GOT3 (cell line): ENCODE measurements at regions not wholly inside any gene's neighbourhood (a gene's known extent, or its start where the extent isn't known, plus 50 kb on each side); places are given as distances from the start of the nearest gene placed in this dataset.
"Not testable (repeated sequence)": the region's sequence is repeated elsewhere in the genome, so short reads cannot be mapped to it uniquely, and the experiment has no call there.

Source experiments
- DNase-seq: peaks from one replicate; lab custom pipeline; 2025; ENCODE audit warnings: mixed read lengths; lab: John Stamatoyannopoulos, UW

- DNase-seq, result no peak
Measured at GRCh38 chr10:2251631-2252030, 514.3 kb upstream of the ADARB2 start.

GRCh38 chr10:2246747-2247146, 509.4 kb upstream of the ADARB2 start:
- no peak for DNase-seq

DNA sequence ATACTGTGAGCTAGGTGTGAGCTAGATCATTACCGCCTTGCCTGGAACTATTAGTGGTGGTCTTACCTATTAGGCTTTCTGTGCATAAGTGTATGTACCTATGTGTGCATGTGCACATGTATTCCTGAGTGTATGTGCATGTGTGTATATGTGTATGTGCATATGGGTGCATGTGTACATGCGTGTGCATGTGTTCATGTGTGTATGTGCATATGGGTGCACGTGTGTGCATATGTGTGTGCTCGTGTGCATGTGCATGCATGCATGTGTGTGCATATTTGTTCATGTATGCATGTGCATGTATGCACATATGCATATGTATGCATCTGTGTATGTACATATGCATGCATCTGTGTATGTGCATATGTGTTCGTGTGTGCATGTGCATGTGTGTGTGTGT, 508.3 kb upstream of the ADARB2 start:
- DNase-seq, result no peak

- no peak for DNase-seq
Measured at GRCh38 chr10:2244471-2244870, 507.1 kb upstream of the ADARB2 start.

- DNase-seq, result no peak
Measured at GRCh38 chr10:2236876-2237275, 499.6 kb upstream of the ADARB2 start.

DNA sequence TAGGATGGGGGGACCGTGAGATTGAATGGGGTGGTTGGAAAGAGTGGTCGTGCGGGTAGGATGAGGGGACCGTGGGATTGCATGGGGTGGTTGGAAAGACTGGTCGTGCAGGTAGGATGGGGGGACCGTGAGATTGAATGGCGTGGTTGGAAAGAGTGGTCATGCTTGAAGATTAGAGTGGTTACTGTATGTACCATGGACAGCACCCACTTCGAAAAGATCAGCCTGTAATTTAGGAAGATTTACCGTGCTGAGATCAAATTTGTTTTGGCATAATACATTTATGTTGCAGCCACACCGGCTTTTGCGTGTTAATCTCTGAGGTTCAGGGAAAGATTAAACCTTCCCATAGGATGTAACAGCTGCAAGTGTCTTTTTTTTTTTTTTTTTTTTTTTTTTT, 495.2 kb upstream of the ADARB2 start:
- DNase-seq, result no peak

DNA sequence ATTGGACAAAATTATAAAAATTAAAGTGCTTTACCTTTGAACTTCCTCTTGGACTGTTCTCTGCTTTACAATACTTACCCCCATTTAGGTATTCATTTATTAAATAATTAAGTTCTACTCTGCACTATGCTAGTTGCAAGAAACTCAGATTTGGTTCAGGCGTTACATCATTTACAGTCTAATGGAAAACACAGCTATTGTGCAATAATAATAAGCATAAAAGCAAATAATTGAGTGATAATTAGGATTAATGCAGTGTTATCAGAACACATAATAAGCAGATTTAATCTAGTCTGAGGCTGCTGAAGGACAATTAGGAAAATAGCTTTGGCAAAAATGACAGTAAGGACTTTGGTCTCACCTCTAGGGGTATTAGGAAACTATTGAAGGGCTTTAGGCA, 493.2 kb upstream of the ADARB2 start:
- DNase-seq, result no peak

GRCh38 chr10:2228320-2228901, 491.1 kb upstream of the ADARB2 start:
- DNase-seq, result no peak

- no peak for DNase-seq
Measured at GRCh38 chr10:2225609-2226008, 488.3 kb upstream of the ADARB2 start.

- no peak for DNase-seq
Measured at GRCh38 chr10:2223548-2224320, 486.4 kb upstream of the ADARB2 start.

GRCh38 chr10:2222631-2223030, 485.3 kb upstream of the ADARB2 start:
- no peak for DNase-seq

- DNase-seq, result no peak
Measured at GRCh38 chr10:2214805-2215204, 477.5 kb upstream of the ADARB2 start.

DNA sequence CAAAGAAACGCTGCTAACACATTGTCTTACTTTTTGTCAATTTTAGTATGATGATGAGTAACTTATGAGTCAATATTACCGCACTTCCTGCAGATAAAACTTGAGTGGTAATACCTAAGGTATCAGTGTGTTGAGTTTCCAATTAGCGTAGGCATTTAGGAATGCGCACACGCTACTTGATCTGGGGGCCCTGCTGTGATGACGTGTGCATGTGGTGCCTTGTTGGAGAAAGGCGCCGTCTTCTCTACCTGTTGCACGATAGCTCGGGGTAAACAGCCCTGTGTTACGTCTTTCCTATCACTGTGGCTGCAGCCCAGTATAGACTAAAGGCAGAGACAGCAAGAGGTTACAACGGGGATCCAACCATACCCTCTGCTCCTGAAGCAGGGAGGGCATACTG, 476.8 kb upstream of the ADARB2 start:
- DNase-seq, result no peak

- no peak for DNase-seq
Measured at GRCh38 chr10:2212244-2212834, 475.0 kb upstream of the ADARB2 start.

GRCh38 chr10:2210088-2210487, 472.8 kb upstream of the ADARB2 start:
- DNase-seq, result no peak

GRCh38 chr10:2208106-2208505, 470.8 kb upstream of the ADARB2 start:
- DNase-seq, result no peak

DNA sequence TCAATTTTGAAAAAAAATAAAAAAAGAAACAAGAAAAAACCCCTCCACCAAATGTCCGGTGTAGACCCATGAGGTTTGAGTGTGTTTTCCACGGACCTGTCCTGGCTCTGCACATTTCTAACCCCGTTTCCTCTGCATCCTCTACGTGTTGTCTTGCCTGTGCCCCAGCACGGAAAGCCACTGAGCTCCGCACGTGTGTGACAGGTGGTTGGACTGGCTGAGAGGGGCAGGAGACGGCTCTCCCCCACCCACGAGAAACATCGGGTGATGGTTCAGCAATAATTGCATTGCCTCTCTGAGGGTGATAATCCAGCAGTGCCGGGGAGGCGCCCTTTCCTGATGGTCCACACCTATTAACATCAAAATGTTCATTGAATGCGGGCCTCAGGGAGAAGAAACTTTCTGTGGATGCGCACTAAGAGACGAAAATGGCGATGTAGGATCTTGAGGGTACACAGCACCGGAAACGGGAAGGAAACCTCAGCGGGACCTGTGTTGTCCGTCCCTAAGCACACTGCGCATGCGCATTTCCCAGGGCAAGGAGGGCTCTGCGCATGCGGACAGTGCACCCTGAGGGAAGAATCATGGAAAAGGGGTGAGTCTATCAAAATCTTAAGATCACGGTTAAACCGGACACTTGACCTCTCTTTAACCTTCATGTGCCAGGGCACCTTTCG, 470.1 kb upstream of the ADARB2 start:
- DNase-seq, result no peak

DNA sequence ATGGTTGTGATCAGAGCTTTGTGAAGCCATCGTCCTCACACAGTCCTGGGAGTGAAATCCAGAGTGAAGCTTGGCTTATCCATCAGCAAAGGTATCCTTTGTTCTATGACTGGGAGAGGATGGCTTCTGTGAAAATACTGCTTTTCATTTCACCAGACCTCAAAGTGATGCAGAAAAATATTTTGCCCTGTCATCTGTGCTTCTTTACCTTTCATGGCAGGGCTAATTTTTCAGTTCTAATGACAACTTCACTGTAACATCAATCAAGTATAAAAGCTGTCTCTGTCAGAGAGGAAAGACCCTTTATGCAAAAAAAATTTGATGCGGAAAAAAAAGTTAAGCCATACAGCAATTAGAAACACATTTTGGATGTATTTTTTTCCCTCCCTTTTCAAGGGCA, 468.1 kb upstream of the ADARB2 start:
- no peak for DNase-seq

GRCh38 chr10:2202401-2202800, 465.1 kb upstream of the ADARB2 start:
- no peak for DNase-seq

GRCh38 chr10:2201534-2202099, 464.3 kb upstream of the ADARB2 start:
- no peak for DNase-seq

GRCh38 chr10:2197663-2198062, 460.3 kb upstream of the ADARB2 start:
- DNase-seq, result no peak

- no peak for DNase-seq
Measured at GRCh38 chr10:2196272-2196671, 458.9 kb upstream of the ADARB2 start.

DNA sequence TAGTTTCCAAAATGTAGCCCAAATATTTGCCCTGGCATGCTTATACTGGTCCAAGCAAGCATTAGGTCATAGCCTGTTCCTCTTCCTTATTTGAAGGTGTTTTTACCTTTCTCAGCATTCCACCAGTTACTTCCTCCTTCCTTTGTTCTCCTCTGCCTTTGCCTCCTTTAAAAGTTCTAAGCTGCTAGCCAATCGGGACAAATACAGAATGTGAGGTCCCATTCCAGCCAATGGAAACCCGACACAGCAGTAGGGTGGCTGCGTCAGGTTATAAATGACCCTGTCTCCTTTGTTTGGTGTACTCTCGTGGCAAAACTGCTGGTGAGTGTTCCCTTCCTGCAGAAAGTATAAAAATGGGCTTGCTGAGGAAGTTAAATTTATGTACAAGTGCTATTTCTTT, 452.0 kb upstream of the ADARB2 start:
- DNase-seq, result not testable (repeated sequence)
